Natural killer cell (primary cell): ENCODE measurements at regions not wholly inside any gene's neighbourhood (a gene's known extent, or its start where the extent isn't known, plus 50 kb on each side); places are given as distances from the start of the nearest gene placed in this dataset.
"Not testable (repeated sequence)": the region's sequence is repeated elsewhere in the genome, so short reads cannot be mapped to it uniquely, and the experiment has no call there.

ENCODE experiments used
- ATAC-seq, 3 donors: fragments of 150-1000 bp in 2 of 3; fragments of 200-7000 bp in 1 of 3; cut with Tn5 transposase; 1 replicate in 1 of 3; 2 replicates in 2 of 3; pipeline ENCODE4 v1.10.0; 2021; ENCODE audit warnings: mild to moderate bottlenecking in 2 of 3, moderate library complexity in 2 of 3
- DNase-seq, 2 donors: peaks; one replicate each; pipeline versions ENCODE4 v3.0.0 to v3.0.0-alpha.2; 2013 to 2021; ENCODE audit warnings: mixed read lengths in 1 of 2
- H3K27ac ChIP-seq: one replicate; pipeline ENCODE4 v1.5.1; 2013; ENCODE audit warnings: mild to moderate bottlenecking, low read length
- H3K27me3 ChIP-seq: one replicate; pipeline ENCODE4 v1.6.1; 2013; ENCODE audit warnings: low read length; ENCODE audit not compliant: control insufficient read depth, insufficient read depth
- H3K36me3 ChIP-seq: one replicate; pipeline ENCODE4 v1.6.1; 2013; ENCODE audit warnings: low read length; ENCODE audit not compliant: control insufficient read depth, insufficient read depth
- H3K4me1 ChIP-seq: one replicate; pipeline ENCODE4 v1.6.1; 2013; ENCODE audit warnings: low read length; ENCODE audit not compliant: control insufficient read depth, insufficient read depth
- H3K4me3 ChIP-seq: one replicate; pipeline ENCODE4 v1.5.1; 2013; ENCODE audit warnings: low read length
- H3K9me3 ChIP-seq: one replicate; pipeline ENCODE4 v1.6.1; 2013; ENCODE audit warnings: low read length; ENCODE audit not compliant: control insufficient read depth, insufficient read depth
- H3K27ac Mint-ChIP-seq, 2 donors: one replicate each; pipeline ENCODE4 v1.8.0; 2022; ENCODE audit warnings: mild to moderate bottlenecking in 2 of 2, mixed read lengths in 2 of 2, moderate library complexity in 1 of 2
- H3K27me3 Mint-ChIP-seq, 2 donors: one replicate each; pipeline ENCODE4 v1.8.0; 2022; ENCODE audit warnings: low read depth in 2 of 2, mixed read lengths in 2 of 2
- H3K36me3 Mint-ChIP-seq: one replicate; pipeline ENCODE4 v1.8.0; 2022; ENCODE audit warnings: mixed read lengths
- H3K4me1 Mint-ChIP-seq, 2 donors: one replicate each; pipeline ENCODE4 v1.8.0; 2022; ENCODE audit warnings: mixed read lengths in 2 of 2
- H3K4me3 Mint-ChIP-seq: one replicate; pipeline ENCODE4 v1.8.0; 2022; ENCODE audit warnings: mild to moderate bottlenecking, moderate library complexity, mixed read lengths
- H3K9me3 Mint-ChIP-seq, 2 donors: one replicate each; pipeline ENCODE4 v1.8.0; 2022; ENCODE audit warnings: mixed read lengths in 2 of 2
- WGBS: methylation state at CpG from one replicate; pipeline ENCODE4 v1.1.7; 2013; ENCODE audit warnings: missing lambda C conversion rate; ENCODE audit not compliant: insufficient coverage; 5-methylcytosine and 5-hydroxymethylcytosine counted together
- intact Hi-C: fragments of 100-400 bp; cut with micrococcal nuclease; formaldehyde crosslinking; loops from one replicate; pipeline ENCODE4 v1.14.2; 2022

DNA sequence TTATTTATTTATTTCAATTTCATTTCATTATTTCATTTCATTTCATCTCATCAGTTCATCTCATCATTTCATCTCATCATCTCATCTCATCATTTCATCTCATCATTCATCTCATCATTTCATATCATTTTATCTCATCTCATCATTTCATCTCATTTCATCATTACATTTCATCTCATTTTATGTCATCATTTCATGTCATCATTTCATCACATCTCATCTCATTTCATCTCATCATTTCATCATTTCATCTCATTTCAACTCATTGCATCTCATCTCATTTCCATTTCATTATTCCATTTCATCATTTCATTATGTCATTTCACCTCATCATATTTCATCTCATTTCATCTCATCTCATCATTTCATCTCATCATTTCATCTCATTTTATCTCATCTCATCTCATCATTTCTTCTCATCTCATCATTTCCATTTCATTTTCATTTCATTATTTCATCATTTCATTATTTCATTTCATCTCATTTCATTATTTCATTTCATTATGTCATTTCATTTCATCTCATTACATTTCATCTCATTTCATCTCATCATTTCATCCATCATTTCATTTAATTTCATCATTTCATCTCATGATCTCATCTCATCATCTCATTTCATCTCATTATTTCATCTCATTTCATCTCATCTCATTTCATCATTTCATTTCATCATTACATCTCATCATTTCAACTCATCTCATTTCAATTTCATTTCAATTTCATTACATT is 2868.6 kb downstream of the RPIA start:
- H3K9me3 ChIP-seq, DNase-seq, H3K36me3 Mint-ChIP-seq, ATAC-seq, H3K27ac Mint-ChIP-seq, H3K4me1 Mint-ChIP-seq, H3K4me1 ChIP-seq, H3K27me3 Mint-ChIP-seq, H3K4me3 ChIP-seq, H3K27me3 ChIP-seq, H3K27ac ChIP-seq, intact Hi-C loops, H3K36me3 ChIP-seq, H3K4me3 Mint-ChIP-seq: not testable (repeated sequence)
- H3K9me3 Mint-ChIP-seq, result peaks cover 20 to 23% of the 10 kb centered on the region in 2 donors

DNA sequence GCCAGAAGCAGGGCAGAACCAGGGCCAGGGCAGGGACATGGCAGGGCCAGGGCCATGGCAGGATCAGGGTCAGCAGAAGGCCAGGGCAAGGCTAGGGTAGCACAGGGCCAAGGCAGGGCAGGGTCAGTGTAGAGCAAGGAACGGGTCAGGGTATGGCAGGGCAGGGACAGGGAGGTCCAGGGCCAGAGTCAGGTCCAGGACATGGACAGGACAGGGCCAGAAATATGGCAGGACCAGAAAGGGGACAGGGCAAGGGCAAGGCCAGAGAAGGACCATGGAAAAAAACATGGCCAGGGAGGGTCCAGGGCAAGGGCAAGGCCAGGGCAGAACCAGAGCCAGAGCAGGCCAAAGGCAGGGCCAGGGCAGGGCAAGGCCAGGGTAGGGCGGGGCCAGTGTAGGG is 2870.7 kb downstream of the RPIA start:
- ATAC-seq, H3K27ac Mint-ChIP-seq, DNase-seq, H3K36me3 Mint-ChIP-seq, H3K4me3 Mint-ChIP-seq, H3K4me1 ChIP-seq, H3K27me3 Mint-ChIP-seq, H3K4me1 Mint-ChIP-seq, H3K4me3 ChIP-seq, H3K27ac ChIP-seq, intact Hi-C loops, H3K27me3 ChIP-seq, H3K9me3 ChIP-seq, H3K36me3 ChIP-seq: not testable (repeated sequence)
- 83% methylated on average over 1 of the region's 2 CpGs for WGBS
- peaks cover 20 to 23% of the 10 kb centered on the region in 2 donors for H3K9me3 Mint-ChIP-seq

- H3K36me3 ChIP-seq, H3K4me1 ChIP-seq, H3K27ac ChIP-seq, H3K27me3 Mint-ChIP-seq, H3K36me3 Mint-ChIP-seq, H3K27me3 ChIP-seq, H3K4me1 Mint-ChIP-seq, H3K9me3 ChIP-seq, H3K4me3 ChIP-seq, ATAC-seq, DNase-seq, intact Hi-C loops, H3K4me3 Mint-ChIP-seq, H3K27ac Mint-ChIP-seq: not testable (repeated sequence)
- peaks cover 10 to 11% of the 10 kb centered on the region in 2 donors for H3K9me3 Mint-ChIP-seq
- 86% methylated on average over 3 of the region's 3 CpGs for WGBS
Measured at GRCh38 chr2:91564700-91565099, 2873.2 kb downstream of the RPIA start.

GRCh38 chr2:91565689-91566430 is 2874.4 kb downstream of the RPIA start:
- H3K4me1 Mint-ChIP-seq, intact Hi-C loops, DNase-seq, ATAC-seq, H3K4me1 ChIP-seq, H3K9me3 ChIP-seq, H3K27ac ChIP-seq, H3K27ac Mint-ChIP-seq, H3K27me3 ChIP-seq, H3K36me3 Mint-ChIP-seq, H3K9me3 Mint-ChIP-seq, H3K4me3 Mint-ChIP-seq, H3K27me3 Mint-ChIP-seq, H3K4me3 ChIP-seq, H3K36me3 ChIP-seq: not testable (repeated sequence)
- WGBS, result 76% methylated on average over 2 of the region's 7 CpGs

DNA sequence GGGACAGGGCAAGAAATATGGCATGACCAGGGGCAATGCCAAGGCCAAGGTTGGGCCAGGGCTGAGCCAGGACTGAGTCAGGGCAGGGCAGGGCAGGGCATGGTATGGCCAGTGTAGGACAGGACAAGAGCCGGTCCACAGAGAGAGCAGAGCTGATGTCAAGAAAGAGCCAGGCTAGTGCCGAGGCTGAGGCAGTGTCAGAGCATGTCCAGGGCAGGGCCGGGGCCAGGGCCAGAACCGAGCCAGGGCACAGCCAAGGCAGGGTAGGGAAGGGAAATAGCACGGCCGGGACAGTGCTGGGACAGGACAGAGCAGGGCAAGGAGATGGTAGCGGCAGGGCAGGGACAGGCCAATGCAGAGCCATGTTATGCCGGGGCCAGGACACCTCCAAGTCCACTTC is 2875.1 kb downstream of the RPIA start:
- 91% methylated on average over 4 of the region's 8 CpGs for WGBS
- intact Hi-C loops, H3K4me3 Mint-ChIP-seq, H3K27ac Mint-ChIP-seq, ATAC-seq, H3K27ac ChIP-seq, H3K27me3 Mint-ChIP-seq, H3K36me3 Mint-ChIP-seq, H3K4me1 Mint-ChIP-seq, H3K4me1 ChIP-seq, DNase-seq, H3K9me3 ChIP-seq, H3K36me3 ChIP-seq, H3K27me3 ChIP-seq, H3K4me3 ChIP-seq, H3K9me3 Mint-ChIP-seq: not testable (repeated sequence)

DNA sequence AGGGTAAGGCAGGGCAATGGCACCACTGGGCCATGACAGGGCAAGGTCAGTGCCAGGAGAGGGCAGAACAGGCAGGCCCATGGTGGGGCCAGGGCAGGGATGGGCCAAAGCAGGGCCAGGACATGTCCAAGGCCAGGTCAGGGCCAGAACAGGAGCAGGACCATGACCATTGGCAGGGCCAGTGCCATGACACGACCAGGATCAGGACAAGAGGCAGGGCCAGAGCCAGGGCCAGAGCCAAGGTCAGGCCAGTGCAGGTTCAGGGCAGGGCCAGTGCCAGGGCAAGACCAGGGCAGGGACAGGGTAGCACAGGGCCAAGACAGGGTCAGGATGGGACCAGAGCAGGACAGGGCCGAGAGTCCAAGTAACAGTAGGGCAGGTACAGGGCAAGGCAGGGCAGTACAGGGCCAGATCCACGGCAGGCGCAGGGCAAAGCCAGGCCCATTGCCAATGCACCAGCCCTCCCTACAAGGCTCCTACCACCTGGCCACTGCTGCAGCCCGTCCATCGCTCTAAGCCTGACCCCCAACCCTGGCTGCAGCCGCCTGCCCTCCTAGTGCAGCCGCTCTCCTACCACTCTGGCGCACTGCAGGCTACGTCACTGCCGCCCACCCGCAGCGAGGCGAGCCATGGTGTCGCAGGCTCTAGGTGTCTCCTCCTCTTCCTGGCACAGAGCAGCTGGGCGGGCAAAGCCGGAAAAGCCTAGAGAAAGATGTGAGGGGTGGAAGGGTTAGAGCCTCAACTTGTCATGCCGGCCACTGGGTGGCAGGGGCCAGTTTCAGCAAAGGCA is 2876.3 kb downstream of the RPIA start:
- H3K4me1 ChIP-seq, H3K36me3 Mint-ChIP-seq, H3K4me3 ChIP-seq, H3K9me3 Mint-ChIP-seq, H3K4me1 Mint-ChIP-seq, H3K27ac ChIP-seq, H3K27me3 Mint-ChIP-seq, H3K4me3 Mint-ChIP-seq, H3K27ac Mint-ChIP-seq, ATAC-seq, DNase-seq, H3K27me3 ChIP-seq, H3K9me3 ChIP-seq, H3K36me3 ChIP-seq, intact Hi-C loops: not testable (repeated sequence)
- 90% methylated on average over 11 of the region's 18 CpGs for WGBS

DNA sequence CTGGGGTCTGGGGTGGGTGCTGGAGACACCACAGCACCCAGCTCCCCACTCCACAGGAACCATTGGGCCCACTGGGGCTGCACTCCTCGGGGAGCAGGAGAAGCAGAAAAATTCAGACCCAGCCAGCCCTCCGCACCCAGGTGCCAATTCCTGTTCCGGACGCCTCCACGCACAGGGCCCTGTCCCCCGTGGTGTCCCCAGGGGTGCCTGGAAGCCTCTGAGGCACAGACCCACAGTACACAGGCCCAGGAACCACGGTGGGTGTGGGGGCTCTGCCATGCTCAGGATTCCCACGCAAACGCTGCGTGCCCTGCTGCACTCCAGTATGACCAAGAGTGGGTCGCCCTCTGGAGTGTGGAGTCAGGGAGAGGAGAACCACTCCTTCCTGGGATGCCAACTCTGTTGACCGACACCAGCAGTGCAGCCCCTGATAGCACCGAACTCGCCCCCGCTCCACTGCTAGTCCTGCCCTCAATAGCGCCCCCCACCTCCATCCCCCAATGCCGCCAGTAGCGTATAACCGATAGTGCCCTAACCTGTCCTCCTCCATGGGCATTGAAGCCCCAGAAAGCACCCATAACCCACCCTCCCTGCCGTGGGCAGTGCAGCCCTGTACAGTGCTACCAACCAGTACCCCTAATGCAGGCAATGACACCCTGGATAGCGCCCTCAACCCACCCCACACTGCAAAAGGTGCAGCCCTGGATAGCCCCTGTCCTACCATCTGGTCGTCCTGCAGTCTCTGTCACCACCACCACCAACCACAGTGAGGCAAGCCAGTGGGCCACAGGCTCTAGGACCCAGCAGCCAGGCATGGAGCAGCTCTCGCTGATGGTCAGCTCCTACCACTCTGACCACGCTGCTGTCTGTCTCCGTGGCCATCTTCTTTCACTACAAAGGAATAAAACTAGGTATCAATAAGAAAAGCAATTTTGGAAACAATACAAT is 2877.2 kb downstream of the RPIA start:
- H3K4me3 ChIP-seq, DNase-seq, H3K4me1 Mint-ChIP-seq, H3K4me3 Mint-ChIP-seq, H3K27ac Mint-ChIP-seq, H3K4me1 ChIP-seq, H3K36me3 Mint-ChIP-seq, intact Hi-C loops, H3K27ac ChIP-seq, H3K9me3 Mint-ChIP-seq, H3K9me3 ChIP-seq, H3K36me3 ChIP-seq, H3K27me3 ChIP-seq, H3K27me3 Mint-ChIP-seq, ATAC-seq: not testable (repeated sequence)
- 72% methylated on average over 9 of the region's 25 CpGs for WGBS
